ENCODE measurements at regions not wholly inside any gene's neighbourhood (a gene's known extent, or its start where the extent isn't known, plus 50 kb on each side); places are given as distances from the start of the nearest gene placed in this dataset.

DNA sequence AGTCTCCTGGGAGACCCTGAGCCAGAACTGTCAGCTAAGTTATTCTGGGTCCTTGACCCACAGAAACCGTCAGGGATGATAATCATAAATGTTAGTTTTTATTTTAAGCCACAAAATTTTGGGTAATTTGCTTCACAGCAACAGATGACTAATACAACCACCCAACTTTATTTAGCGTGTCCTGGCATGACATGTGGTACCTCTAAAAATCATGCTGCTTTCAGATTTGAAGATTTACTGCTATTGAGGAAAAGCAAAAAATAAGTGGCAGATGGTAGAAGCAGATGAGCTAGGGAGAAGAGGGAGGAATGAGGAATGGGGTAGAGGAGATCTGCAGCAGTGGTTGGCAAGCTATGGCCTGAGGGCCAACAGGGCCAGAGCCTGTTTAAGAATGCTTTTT lies 90.4 kb downstream of the TMEM100 start:
- TF ChIP-seq, protein P1, sequence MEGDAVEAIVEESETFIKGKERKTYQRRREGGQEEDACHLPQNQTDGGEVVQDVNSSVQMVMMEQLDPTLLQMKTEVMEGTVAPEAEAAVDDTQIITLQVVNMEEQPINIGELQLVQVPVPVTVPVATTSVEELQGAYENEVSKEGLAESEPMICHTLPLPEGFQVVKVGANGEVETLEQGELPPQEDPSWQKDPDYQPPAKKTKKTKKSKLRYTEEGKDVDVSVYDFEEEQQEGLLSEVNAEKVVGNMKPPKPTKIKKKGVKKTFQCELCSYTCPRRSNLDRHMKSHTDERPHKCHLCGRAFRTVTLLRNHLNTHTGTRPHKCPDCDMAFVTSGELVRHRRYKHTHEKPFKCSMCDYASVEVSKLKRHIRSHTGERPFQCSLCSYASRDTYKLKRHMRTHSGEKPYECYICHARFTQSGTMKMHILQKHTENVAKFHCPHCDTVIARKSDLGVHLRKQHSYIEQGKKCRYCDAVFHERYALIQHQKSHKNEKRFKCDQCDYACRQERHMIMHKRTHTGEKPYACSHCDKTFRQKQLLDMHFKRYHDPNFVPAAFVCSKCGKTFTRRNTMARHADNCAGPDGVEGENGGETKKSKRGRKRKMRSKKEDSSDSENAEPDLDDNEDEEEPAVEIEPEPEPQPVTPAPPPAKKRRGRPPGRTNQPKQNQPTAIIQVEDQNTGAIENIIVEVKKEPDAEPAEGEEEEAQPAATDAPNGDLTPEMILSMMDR (IDR thresholded peaks at IDR 0.05) = no peak
- no peak for TF ChIP-seq ZFX (IDR thresholded peaks at IDR 0.05; ENCODE audit: borderline replicate concordance)
